ENCODE measurements at regions not wholly inside any gene's neighbourhood (a gene's known extent, or its start where the extent isn't known, plus 50 kb on each side); places are given as distances from the start of the nearest gene placed in this dataset.

DNA sequence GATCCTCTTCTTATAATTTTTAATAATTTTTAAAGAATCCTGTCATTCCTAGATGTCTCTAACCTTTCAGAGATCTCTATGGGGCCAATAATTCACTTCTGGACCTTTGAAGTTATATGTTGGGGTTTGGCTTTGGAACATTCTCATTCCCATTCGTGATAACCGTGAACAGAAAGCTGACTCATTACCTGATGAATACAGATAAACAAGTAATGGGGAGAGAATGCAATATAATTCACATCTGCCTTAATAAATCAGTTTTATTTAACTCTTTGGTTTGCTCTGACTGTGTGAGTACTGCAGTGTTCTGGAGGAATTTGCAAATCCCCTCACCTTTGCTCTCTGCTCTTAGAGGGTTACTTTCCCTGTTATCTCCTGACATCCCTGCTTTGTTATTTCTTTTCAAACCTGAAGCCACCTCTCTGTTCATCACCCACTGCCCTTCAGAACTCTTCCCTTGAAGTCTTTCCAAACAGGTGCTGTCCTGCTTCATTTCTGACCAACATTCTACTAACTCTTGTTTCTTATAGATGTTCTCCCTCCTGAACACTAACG is 79.6 kb upstream of the SLC38A2 start:
- WGBS, 2 experiments (ENCODE audit: extremely low coverage in 2 of 2, insufficient read length in 1 of 2): no CpG with 5 or more reads among the region's 3 CpGs
- no peak overlapping the region for H3K27ac ChIP-seq (ENCODE audit: insufficient read depth, low read length)

More for the DNA sequence above, 79.6 kb upstream of the SLC38A2 start:
- dilution Hi-C loops (cut with HindIII; ENCODE audit: low sequenced_read_pairs, unreplicated experiment) (no loop called here), in situ Hi-C loops (cut with MboI; ENCODE audit: low sequenced_read_pairs) (no loop called here), intact Hi-C loops (cut with micrococcal nuclease) (no loop called here)
- H2AK9ac ChIP-seq (replicated peaks; ENCODE audit: low read depth, low read length, poor library complexity): no peak overlapping the region
- CTCF ChIA-PET: interaction anchor here (1.0 kb wide), 1 partner anchor 20 kb away, joined by 3 read pairs; no protein-coding TSS in a partner anchor
- H2BK15ac ChIP-seq (ENCODE audit: low read depth, low read length): peak overlapping the region; percentile 37; the same call in 1 of the 3 replicates
- H3K79me1 ChIP-seq (ENCODE audit: low read depth in 1 of 2, low read length in 2 of 2): no peaks in the 10 kb centered on the region; a peak in 1 of 4 replicates
- peak overlapping the region; percentile 51; the same call in 1 of the 2 replicates for H3K18ac ChIP-seq (ENCODE audit: low read depth, low read length)
- H2AK5ac ChIP-seq (ENCODE audit: low read depth, low read length): peak overlapping the region; percentile 59; the same call in 1 of the 2 replicates
- no TSS peak for BruUV-seq (replicated peaks)
- peak overlapping the region in 1 of 2 experiments; percentile 72; a peak in 2 of 4 replicates for H4K8ac ChIP-seq (ENCODE audit: low read depth in 2 of 2, low read length in 2 of 2)
- H3K9me3 ChIP-seq (ENCODE audit: control insufficient read depth, insufficient read depth, low read length): no peaks in the 10 kb centered on the region
- H2AFZ ChIP-seq (replicated peaks; ENCODE audit: low read length, poor library complexity): no peak overlapping the region
- H2BK120ac ChIP-seq (ENCODE audit: low read depth, low read length): peak overlapping the region; percentile 50
- H3K4me3 ChIP-seq (ENCODE audit: insufficient read depth, low read depth, low read length): no peak overlapping the region
- no peaks in the 10 kb centered on the region for H3K36me3 ChIP-seq (ENCODE audit: control insufficient read depth, insufficient read depth, low read length)
- POLR2A ChIA-PET (ENCODE audit: unreplicated experiment): interaction anchor here (0.6 kb wide), 1 partner anchor 87 kb away, joined by 3 read pairs; no protein-coding TSS in a partner anchor
- no peaks in the 10 kb centered on the region for H3K27me3 ChIP-seq (ENCODE audit: control insufficient read depth, insufficient read depth, low read length)
- peak overlapping the region; percentile 22; the same call in 1 of the 2 replicates for H3K4me2 ChIP-seq (ENCODE audit: low read depth, low read length)
- peak overlapping the region; percentile 69; the same call in 1 of the 2 replicates for H2BK20ac ChIP-seq (ENCODE audit: low read depth, low read length)
- no peak overlapping the region for H3K9ac ChIP-seq (ENCODE audit: low read depth, low read length)
- peak overlapping the region; percentile 12; the same call in 1 of the 2 replicates for H4K5ac ChIP-seq (ENCODE audit: low read depth, low read length)
- no peak overlapping the region for H3K56ac ChIP-seq (ENCODE audit: extremely low read depth, insufficient read depth, low read length)
- peaks cover 16% of the 10 kb centered on the region for H3K4me1 ChIP-seq (ENCODE audit: control insufficient read depth, insufficient read depth, low read length)
- peak overlapping the region; percentile 6; the same call in 1 of the 2 replicates for H3K4ac ChIP-seq (ENCODE audit: low read depth, low read length)
- no peaks in the 10 kb centered on the region for H4K20me1 ChIP-seq (ENCODE audit: insufficient read depth, low read length)
- peak overlapping the region; percentile 23; the same call in 1 of the 2 replicates for H3K14ac ChIP-seq (replicated peaks; ENCODE audit: low read depth, low read length)
- ATAC-seq (ENCODE audit: low read depth): no peak; the same call in 1 of the 2 replicates
- H3K23ac ChIP-seq (ENCODE audit: low read depth, low read length): 0 out of 2 replicates have a peak overlapping the region, but pooled peaks have one; percentile 2
- no peak for TF ChIP-seq RAD21 (IDR thresholded peaks at IDR 0.05; ENCODE audit: low read length)
- TF ChIP-seq, protein P1, sequence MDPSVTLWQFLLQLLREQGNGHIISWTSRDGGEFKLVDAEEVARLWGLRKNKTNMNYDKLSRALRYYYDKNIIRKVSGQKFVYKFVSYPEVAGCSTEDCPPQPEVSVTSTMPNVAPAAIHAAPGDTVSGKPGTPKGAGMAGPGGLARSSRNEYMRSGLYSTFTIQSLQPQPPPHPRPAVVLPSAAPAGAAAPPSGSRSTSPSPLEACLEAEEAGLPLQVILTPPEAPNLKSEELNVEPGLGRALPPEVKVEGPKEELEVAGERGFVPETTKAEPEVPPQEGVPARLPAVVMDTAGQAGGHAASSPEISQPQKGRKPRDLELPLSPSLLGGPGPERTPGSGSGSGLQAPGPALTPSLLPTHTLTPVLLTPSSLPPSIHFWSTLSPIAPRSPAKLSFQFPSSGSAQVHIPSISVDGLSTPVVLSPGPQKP (IDR thresholded peaks at IDR 0.05; ENCODE audit: borderline replicate concordance, low read depth, low read length): no peak
- no peak for TF ChIP-seq RFX5 (IDR thresholded peaks at IDR 0.05; ENCODE audit: low read depth, low read length)
- TF ChIP-seq FOS (IDR thresholded peaks at IDR 0.05; ENCODE audit: low read depth, low read length): no peak
- no peak for TF ChIP-seq CHD1 (IDR thresholded peaks at IDR 0.05; ENCODE audit: low read depth, low read length)
- TF ChIP-seq POLR2A (IDR thresholded peaks at IDR 0.05; ENCODE audit: low read depth, low read length): no peak
- TF ChIP-seq NFE2L2 (IDR thresholded peaks at IDR 0.05; ENCODE audit: low read depth, low read length): no peak
- TF ChIP-seq CEBPB (IDR thresholded peaks at IDR 0.05; ENCODE audit: low read depth, low read length): no peak
- TF ChIP-seq USF2 (IDR thresholded peaks at IDR 0.05; ENCODE audit: low read depth, low read length): no peak
- TF ChIP-seq BHLHE40 (IDR thresholded peaks at IDR 0.05; ENCODE audit: low read depth, low read length): no peak
- TF ChIP-seq RCOR1 (IDR thresholded peaks at IDR 0.05; ENCODE audit: insufficient replicate concordance, low read length): no peak
- H2BK5ac ChIP-seq (ENCODE audit: low read depth, low read length, poor library complexity, severe bottlenecking): peak overlapping the region; percentile 50
- DNase-seq: peak; percentile 62
- peaks cover 10% of the 10 kb centered on the region; the same call in 1 of the 2 replicates for H3K9me1 ChIP-seq (ENCODE audit: insufficient read depth, low read length)
- H4K91ac ChIP-seq (ENCODE audit: insufficient read depth, low read depth, low read length): peak overlapping the region; percentile 38; the same call in 1 of the 2 replicates

All from IMR-90 (cell line).